ENCODE measurements at regions not wholly inside any gene's neighbourhood (a gene's known extent, or its start where the extent isn't known, plus 50 kb on each side); places are given as distances from the start of the nearest gene placed in this dataset.

DNA sequence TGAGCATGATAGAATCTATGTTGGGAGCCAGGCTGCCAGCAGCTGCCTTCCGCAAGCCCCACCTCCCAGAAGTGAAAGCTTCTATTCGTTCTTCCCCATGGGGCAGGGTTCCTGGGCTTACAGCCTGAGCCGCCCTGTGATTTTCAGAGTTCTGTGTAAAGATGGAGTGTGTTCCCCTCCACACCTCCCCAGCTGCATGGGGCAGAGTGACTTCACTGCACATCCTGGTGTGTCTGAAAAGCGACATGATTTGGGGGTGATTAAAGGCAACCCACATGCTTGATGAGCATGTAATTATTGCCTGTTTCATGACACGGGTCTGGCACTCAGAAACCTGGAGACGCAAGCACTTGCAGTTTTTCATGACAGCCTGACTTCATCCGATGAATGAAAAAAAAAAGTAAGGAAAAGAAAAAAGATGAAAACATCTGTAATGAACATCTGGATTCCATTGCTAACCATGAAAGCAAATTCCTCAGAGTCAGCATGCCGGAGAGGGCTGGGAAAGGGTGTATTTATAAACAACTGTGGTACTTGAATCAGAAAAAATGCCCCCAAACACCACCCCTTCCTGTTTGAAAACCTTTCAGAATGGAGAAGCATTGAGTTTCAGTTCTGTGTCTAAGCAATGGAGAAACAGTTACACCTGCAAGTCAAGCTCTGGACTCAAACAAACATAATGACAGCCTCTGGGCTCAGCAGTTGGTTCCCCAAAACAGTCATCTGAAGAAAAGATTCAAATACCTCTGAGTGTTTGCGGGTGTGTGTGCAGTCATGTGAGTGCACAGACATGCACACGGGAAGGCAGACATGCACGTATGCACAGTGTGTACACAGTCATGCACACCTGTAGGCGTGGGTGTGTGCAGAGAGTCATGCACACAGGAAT is 266.0 kb downstream of the ENGASE start:
- DNase-seq, result no peak
- ATAC-seq, result peak; percentile 52

DNA sequence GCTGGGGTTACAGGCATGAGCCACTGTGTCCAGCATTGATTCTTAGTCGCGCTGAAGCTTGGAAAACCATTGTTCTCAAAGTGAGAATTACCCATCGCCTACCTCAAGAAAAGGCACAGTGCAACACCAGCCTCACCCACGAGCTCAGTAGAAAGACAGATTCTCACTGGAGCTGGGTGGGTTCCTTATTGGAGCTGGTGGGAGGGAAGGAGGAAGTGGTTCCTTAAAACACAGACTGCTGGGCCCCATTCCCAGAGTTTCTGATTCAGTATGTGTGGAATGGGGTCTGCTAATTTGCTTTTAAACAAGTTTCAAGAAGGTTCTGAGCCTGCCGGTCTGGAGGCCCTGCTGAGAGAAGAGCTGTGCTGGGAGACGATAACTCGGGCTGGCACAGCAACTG is 264.7 kb downstream of the ENGASE start:
- DNase-seq (no peak), ATAC-seq (no peak)

DNA sequence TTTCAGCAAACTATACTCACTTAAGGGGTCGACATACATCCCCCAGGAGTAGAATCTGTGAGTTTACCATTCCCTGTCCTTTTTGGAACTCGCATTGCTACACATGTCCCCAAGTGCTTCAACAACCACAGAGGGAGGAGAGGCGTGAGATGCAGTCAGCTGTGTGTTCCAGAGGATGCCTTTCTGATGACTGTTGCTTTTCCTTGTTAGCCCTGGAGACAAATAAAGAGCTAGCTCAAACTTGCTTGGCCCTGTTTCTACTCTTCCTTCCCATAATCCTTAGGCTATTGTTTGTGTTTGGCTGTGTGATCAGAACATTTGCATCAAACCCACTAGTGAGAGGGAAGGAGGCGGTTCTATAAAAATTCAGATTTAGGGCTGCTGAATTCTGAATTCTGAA is 264.0 kb downstream of the ENGASE start:
- ATAC-seq (no peak), DNase-seq (no peak)

DNA sequence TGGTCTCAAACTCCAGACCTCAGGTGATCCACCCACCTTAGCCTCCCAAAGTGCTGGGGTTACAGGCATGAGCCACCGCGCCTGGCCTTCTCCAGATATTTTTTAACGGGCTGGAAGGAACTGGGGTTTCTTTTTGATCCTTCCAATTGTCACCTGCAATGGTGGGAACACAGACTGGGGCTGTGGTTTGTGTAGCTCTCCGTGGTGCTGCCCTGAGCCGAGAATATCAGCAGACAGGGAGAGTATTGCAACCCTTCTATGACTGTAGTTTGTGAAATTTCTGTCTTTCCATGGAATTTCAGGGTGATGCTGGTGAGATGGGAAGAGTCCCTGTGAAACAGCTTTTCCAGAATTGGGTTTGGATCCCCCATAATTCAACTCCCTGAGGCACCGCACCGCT is 263.5 kb downstream of the ENGASE start:
- ATAC-seq, result no peak

DNA sequence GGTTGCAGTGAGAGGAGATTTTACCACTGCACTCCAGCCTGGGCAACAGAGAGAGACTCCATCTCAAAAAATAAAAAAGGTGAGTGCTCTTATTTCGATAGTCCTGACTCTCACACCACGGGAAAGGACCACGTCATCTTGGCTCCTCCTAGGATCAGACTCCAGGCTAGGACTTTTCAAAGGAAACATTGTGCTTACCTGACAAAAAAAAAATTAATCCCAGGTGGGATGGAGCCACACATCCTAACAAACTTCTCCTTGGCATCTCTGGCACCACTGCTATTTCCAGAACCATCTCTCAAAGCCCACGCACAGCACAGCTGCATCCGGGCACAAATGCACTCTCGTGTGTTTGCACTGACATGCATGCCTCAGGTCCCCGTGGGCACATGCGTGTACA is 262.4 kb downstream of the ENGASE start:
- DNase-seq, result no peak

More for the DNA sequence above, 263.5 kb downstream of the ENGASE start:
- DNase-seq, result no peak

DNA sequence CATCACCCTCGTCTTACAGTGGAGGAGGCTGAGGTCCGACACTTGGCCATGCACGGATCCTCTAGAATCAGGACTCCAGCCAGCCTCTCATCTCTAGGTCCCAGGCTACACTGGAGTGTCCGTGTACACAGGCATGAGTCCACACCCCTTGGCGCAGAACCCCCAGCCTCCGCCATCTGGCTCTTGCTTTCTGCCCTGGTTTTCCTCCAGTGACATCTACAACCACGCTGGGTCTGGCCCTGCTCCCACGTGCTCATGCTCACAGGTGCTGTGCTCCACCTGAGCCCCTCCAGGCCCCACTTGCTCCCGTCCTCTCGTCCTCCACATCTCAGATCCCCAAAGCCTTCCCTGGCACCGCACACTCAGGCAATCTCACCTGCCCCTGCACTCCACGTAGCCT is 260.8 kb downstream of the ENGASE start:
- DNase-seq, result no peak
- ATAC-seq, result no peak

More for the DNA sequence above, 262.4 kb downstream of the ENGASE start:
- ATAC-seq, result no peak

DNA sequence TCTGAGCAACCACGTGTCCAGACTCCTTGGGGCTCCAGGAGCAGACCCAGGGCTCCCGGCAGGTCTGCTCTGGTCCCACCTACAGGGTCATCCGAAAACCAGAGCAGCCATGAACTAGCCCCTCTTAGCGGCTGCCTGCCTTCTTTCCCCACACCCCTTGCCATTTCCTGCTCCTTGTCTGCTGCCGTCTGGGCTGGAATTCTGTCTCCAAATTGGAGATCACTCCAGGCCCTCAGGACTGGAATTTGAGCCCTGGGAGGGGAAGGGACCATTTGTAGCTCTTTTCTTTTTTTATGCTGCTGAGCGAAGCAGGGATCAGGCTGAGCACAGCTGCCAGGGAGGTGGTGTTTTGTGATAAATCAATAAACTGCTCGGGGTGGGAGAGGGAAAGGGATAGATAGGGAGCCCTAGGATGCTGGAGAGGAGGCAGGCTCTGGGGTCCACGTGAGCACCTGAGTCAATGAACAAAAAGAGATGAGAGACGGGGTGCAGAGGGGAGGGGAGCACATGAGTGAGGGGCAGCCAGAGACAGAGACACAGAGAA is 257.5 kb downstream of the ENGASE start:
- ATAC-seq (no peak), DNase-seq (no peak)

DNA sequence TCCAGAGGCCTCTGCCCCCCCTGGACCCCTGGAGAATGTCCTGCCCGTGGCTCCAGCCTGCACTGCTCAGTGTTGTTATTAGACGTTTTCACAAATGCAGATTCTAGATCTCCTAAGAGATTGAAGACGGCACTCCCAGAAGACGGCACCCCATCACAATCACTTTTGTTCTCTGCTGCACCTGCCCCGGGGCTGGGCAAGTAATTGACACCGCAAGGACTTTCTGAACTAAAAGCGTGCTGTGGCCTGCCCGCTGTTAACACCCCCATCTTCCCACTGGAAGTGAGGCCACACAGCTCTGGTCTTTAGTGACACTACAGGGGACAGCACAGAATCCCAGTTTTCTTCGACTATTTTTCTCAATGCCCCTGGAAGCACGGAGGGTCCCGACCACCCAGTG is 256.9 kb downstream of the ENGASE start:
- ATAC-seq, result no peak

DNA sequence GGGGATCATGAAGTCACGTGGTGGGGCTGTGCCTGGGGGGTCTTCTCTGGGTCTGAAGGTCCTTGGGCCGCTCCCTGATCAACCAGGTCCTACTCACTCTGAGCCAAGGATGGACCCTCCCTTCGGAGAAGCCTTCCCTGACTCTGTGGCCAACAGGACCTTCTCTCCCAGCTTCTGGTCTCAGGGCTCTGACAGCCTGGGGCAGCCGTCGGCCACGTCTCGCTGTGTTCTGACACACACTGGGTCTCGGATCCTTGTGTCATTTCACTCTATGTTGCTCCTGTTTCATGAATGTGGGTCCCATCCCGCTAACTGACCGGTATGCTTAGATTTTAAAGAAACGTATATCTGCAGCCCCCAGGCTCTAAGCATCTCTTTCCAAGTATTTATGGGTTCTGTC is 256.1 kb downstream of the ENGASE start:
- ATAC-seq, result no peak
- DNase-seq, result no peak

More for the DNA sequence above, 256.9 kb downstream of the ENGASE start:
- DNase-seq, result no peak

DNA sequence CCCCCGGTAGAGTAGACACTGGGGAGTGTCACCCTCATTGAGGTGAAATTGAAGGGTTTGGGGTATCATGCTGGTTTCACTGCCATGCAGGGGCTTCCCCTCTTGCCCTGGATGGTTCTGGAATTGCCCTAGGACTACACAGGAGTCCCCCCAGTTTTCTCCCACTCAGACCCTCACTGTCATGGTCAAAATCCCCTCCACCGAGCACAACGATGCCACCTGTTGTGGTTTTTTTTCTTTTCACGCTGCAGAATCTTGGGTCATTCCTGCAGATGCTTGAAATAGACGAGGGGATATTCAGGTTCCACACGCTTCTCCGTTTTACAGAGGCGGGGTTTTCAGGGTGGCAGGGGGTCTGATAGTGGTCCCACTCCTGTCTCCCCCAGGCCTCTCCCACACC is 255.6 kb downstream of the ENGASE start:
- DNase-seq (no peak), ATAC-seq (no peak)

DNA sequence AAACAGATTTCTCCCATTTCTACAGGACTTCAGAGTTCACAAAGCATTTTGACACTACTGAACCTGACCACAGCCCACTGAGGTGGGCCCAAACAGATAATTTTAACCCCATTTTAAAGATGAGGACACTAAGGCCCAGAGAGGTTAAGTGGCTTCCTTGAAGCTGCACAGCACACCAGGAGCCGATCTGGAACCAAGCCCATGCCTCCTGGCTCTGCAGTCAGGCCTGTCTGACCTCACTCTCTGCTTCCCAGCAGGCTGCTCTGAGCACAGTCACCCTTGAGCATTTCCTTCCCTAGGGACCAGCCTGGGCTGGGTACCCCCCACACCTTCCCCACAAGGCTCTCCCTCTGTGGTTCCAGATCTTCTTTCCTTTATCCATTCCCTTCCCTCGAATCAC is 252.2 kb downstream of the ENGASE start:
- ATAC-seq, result no peak
- no peak for DNase-seq

DNA sequence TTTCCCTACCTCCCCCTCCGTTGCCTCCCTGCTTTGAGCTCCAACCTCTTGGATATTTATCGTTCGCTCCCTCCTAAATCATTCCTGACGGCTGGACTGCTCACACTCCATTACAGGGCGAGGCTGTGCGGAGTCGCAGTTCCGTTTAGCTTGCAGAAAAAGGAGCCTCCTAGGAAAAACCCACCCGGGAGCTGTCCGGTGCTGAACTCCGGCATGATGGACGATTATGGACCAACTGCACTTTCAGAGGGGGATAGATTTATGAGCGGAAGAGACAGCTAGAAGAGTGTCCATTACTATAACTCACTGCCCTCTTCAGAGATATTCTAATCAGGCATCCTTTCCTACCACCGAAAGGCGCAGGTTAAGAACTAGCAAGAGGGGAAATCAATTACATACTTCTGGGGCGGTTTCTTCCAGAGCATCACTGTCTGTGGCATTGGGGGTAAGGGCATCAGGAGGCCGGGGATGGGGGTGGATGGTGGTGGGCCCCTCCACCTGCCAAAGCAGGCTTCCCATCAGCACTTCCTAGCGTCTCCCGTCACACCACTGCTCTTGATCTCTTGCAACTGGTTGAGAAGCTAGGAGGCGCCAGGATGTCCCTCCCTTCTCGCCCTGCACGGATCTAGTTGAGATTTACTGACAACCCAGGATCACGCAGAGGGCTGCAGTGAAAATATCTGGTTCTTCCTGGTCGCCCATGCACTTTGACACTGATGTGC is 251.2 kb downstream of the ENGASE start:
- no peak for ATAC-seq
- DNase-seq, result no peak

DNA sequence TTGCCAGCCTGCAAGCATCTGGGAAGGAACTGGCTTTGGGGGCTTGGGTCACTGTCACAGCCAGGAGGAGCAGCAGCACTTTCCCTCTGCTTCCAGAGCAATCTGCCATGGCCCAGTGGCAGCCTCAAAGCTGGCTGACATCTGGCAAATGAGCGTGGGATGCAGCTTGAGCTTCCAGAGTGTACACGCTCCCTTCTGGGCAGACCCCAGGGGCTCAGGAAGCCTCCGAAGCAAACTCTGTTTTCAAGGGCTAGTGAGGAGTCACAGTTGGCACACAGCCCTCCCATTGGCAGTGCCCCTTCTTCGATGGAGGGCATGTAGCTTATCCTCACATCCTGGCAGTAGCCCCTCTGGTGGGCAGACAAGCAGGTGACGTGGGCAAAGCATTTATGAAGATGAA is 249.6 kb downstream of the ENGASE start:
- ATAC-seq (no peak), DNase-seq (no peak)

DNA sequence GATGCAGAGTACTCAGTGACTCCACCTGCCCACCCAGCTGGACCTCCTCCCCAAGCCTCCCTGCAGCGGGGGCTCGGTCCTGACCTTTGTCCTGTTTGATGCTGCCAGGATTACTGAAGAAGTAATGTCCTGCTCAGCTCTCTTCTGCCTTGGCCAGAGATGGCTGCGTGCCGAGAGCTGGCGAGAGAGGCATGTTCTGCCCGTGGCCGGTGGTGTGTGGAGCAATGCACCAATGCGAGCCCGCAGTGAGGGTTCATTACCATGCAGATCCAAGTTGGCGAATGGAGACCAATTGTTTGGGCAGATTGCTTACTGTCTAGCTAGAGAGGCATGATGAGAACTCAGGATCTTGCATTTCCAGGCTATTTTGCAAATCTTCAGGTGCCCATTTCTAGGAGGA is 248.9 kb downstream of the ENGASE start:
- ATAC-seq (no peak), DNase-seq (no peak)

DNA sequence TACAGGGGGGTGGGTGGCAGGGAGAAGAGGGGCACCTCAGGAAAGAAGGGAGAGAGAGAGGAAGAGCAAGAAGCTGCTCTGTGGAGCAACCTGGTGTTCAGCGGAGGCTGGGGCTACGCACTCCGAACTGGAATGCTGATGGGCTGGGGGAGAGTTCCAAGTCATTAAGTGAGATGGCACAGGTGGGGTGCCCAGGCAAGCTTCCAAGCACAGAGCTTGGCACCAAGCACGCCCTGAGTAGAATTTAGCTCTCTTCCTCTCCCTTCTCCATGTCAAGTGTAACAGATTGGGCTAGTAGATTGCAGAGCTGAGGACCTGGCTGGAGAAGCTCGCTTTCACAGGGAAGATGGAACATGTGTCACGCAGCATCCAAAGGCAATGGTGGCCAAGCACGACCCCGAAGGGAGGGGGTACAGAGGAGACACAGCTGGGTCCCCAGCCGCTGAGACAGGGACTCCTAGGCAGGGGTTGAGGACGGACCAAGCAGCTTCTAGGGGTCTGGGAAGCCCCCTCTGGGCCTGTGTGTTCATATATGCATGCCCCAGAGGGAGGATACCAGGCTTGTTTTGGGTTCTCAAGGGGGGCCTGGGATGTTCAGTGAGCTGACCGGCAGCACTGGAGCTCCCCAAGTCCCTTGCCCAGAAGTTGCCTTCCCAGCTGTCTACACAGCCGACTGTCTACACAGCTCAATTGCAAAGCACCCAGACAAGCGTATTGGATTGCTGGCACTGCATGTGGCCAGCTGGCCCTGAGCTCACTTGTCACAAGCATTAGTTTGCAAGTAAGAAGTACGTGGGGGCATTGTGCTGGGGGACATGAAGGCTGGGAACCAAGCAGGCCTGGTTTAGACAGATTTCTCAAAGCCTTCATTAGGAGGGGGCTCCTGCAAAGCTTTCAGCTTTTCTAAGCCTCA is 247.8 kb downstream of the ENGASE start:
- no peak for ATAC-seq

DNA sequence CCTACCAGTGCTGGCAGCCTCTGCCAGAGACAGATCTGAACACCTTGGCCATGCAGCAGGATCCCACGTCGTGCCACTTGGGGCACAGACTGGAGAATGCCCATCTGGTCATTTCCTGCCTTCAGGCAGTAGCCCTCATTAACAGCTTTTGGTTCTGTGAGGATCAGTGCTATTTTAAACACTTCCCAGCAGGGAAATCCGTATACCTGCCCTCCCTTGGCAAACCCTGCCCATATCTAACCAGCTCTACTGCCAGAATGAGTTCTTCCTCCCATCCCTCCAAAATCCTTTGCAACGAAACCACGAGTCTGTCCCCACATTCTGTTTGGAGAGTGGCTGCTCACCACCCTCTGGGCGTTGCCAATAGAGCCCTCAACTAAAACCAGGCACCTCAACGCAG is 245.7 kb downstream of the ENGASE start:
- no peak for ATAC-seq
- no peak for DNase-seq

More for the DNA sequence above, 247.8 kb downstream of the ENGASE start:
- no peak for DNase-seq

DNA sequence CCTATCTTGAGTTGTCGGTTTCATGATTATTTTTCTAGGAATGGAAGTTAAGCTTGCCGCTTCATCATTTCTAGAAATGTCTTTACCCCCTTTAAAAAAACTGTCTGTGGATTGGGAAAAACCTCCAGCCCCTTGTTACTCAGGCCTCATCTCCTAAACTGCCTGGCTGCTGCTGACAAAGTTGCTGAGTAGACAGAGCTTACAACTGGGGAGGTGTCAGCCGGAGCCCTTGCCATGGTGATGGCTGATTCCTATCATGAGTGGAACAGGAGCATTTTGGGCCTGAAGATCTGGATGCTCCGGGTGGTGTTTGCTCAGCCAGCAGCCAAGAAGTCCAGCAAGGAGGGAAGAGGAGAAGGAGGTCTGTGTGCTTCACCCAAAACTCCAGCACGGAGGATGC is 243.3 kb downstream of the ENGASE start:
- ATAC-seq, result no peak
- no peak for DNase-seq

DNA sequence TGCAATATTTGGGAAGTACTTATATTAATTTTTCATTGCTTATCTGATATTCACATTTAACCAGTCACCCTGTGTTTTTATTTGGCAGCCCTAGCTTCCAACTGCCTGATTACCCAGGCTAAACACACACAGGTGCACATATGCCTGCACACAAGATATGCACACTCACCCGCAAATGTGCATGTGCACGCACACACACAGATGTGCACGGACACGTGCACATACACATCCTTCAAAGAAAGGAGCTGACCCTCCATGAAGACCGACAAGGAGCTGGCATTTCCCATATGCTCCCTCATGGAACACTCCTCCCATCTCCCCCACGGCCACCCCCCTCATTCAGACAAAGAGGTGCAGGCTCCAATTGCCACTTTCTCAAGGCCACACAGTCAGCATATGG is 242.2 kb downstream of the ENGASE start:
- DNase-seq (no peak), ATAC-seq (no peak)

DNA sequence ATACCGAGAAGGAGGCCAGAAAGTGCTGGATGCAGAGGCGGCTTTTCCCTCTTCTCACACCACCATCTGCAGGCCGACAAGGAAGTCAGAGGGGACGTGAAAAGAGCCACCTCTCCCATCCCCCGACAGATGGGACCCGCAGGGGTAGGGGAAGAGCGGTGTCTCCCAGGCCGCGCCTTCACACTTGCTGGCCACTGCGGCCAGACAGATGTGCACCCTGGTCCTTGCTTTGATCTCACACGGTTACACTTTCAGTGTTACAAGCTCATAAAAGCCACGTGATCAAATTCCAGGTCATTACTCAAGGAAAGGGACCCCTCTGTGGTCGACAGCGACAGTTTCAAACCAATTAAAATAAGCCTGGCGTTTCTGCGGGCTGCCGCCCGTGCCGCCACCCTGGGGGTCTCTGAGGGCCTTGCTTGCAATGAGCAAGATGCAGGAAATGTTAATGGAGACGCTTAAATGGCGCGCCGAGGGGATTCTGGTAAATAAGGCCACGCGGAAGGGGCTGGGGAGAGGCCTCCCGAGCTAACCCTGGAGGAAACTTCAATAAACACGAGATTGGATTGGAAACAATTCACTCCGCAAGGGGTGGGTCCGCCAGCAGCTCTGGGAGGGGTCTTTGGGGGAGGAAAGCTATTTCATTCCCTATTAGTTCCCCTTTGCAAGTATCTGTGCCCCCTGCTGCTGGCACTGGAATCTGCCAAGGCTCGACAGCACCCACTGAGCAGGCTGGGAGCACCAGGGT is 240.9 kb downstream of the ENGASE start:
- DNase-seq (no peak), ATAC-seq (no peak)

DNA sequence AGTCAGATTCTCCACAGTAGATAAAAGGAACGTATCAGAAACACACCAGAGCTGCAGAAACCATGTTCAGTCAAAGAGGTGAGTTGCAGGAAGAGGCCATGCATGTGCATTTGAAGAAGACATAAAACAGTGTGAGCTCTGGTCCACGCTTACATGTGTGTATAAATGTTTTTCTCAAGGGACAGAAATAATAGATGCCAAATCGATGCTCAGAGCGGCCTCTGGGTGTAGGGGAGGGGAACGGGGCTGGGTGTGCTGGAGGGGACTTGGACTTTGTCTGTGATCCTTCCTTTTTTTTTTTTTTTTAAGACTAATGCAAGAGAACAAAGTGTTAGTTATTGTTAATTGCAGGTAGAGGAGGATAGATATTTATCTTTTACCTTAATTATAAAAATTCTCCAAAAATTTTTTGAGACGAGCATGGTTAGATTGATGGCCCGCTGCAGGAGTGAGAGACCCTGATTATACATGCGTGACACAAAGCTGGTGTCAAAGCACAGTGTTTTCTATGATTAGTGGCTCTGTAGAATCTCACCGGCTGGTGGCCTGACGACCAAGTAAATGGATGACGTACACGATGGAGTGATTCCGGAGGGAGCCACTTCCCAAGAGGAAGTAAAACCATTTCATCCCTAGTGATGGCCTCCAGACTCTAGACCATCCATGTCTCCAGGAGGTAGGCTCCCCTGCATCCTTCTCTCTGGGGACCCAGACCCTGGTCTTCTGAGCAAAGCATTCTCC is 240.2 kb downstream of the ENGASE start:
- no peak for ATAC-seq
- no peak for DNase-seq

DNA sequence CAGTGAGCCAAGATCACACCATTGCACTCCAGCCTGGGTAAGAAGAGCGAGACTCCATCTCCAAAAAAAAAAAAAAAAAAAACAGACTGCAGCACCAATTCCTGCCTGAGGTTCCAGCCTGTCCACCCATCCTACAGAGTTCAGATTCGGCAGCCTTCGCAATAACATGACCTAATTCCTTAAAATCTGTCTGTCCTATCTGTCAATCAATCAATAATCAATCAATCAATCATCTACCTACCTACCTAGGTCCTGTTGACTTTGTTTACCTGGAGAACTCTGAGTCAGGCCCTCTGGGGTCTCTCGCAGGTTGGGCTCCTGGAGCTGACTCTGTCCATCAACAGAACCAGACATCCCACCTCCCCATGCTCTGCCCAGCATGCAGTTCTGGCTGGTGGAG is 236.7 kb downstream of the ENGASE start:
- DNase-seq (no peak), ATAC-seq (no peak)
